ENCODE measurements at regions not wholly inside any gene's neighbourhood (a gene's known extent, or its start where the extent isn't known, plus 50 kb on each side); places are given as distances from the start of the nearest gene placed in this dataset.

- Histone ChIP-seq H3K36me3 (replicated peaks) (no peaks in the 10 kb centered on the region), H3K27me3 (replicated peaks) (no peaks in the 10 kb centered on the region), H3K4me3 (ENCODE audit: low read depth, low read length) (no peak overlapping the region), H3K27ac (no peak overlapping the region)
- DNase-seq = no peak
- in situ Hi-C loops (cut with HindIII; ENCODE audit: low pct_ligation_motif_present, low sequenced_read_pairs) = no loop called here
- no peak for TF ChIP-seq CTCF (IDR thresholded peaks at IDR 0.05; ENCODE audit: low read depth, low read length, missing control alignments)
These were observed 64.8 kb upstream of the CLSTN2 start for GRCh38 chr3:139870000-139870675.

- in situ Hi-C loops (cut with HindIII; ENCODE audit: low pct_ligation_motif_present, low sequenced_read_pairs) = no loop called here
These were observed 66.2 kb upstream of the CLSTN2 start for GRCh38 chr3:139868773-139869172.

GRCh38 chr3:139848660-139849059 is 86.3 kb upstream of the CLSTN2 start:
- DNase-seq = no peak
- Histone ChIP-seq H3K27ac (no peak overlapping the region), H3K27me3 (replicated peaks) (no peaks in the 10 kb centered on the region), H3K36me3 (replicated peaks) (no peaks in the 10 kb centered on the region), H3K4me3 (ENCODE audit: low read depth, low read length) (no peak overlapping the region)
- no peak for TF ChIP-seq CTCF (IDR thresholded peaks at IDR 0.05; ENCODE audit: low read depth, low read length, missing control alignments)
- in situ Hi-C loops (cut with HindIII; ENCODE audit: low pct_ligation_motif_present, low sequenced_read_pairs) = no loop called here

More at GRCh38 chr3:139868773-139869172, 66.2 kb upstream of the CLSTN2 start:
- Histone ChIP-seq H3K27ac (no peak overlapping the region), H3K27me3 (replicated peaks) (no peaks in the 10 kb centered on the region), H3K36me3 (replicated peaks) (no peaks in the 10 kb centered on the region), H3K4me3 (ENCODE audit: low read depth, low read length) (no peak overlapping the region)
- TF ChIP-seq CTCF (IDR thresholded peaks at IDR 0.05; ENCODE audit: low read depth, low read length, missing control alignments) = no peak
- DNase-seq = no peak

GRCh38 chr3:139846729-139847128 is 88.3 kb upstream of the CLSTN2 start:
- Histone ChIP-seq H3K36me3 (replicated peaks) (no peaks in the 10 kb centered on the region), H3K27me3 (replicated peaks) (no peaks in the 10 kb centered on the region), H3K27ac (no peak overlapping the region), H3K4me3 (ENCODE audit: low read depth, low read length) (no peak overlapping the region)
- in situ Hi-C loops (cut with HindIII; ENCODE audit: low pct_ligation_motif_present, low sequenced_read_pairs) = no loop called here
- TF ChIP-seq CTCF (IDR thresholded peaks at IDR 0.05; ENCODE audit: low read depth, low read length, missing control alignments) = no peak
- DNase-seq = no peak

- TF ChIP-seq CTCF (IDR thresholded peaks at IDR 0.05; ENCODE audit: low read depth, low read length, missing control alignments) = no peak
- no peak for DNase-seq
- Histone ChIP-seq H3K4me3 (ENCODE audit: low read depth, low read length) (no peak overlapping the region), H3K27ac (no peak overlapping the region), H3K27me3 (replicated peaks) (no peaks in the 10 kb centered on the region), H3K36me3 (replicated peaks) (no peaks in the 10 kb centered on the region)
- in situ Hi-C loops (cut with HindIII; ENCODE audit: low pct_ligation_motif_present, low sequenced_read_pairs) = no loop called here
These were observed 95.3 kb upstream of the CLSTN2 start for GRCh38 chr3:139839659-139840058.

GRCh38 chr3:139839014-139839413 is 96.0 kb upstream of the CLSTN2 start:
- H3K4me3 ChIP-seq (ENCODE audit: low read depth, low read length) = no peak overlapping the region
- no peak for TF ChIP-seq CTCF (IDR thresholded peaks at IDR 0.05; ENCODE audit: low read depth, low read length, missing control alignments)
- in situ Hi-C loops (cut with HindIII; ENCODE audit: low pct_ligation_motif_present, low sequenced_read_pairs) = no loop called here

More at GRCh38 chr3:139839014-139839413, 96.0 kb upstream of the CLSTN2 start:
- no peak for DNase-seq
- Histone ChIP-seq H3K36me3 (replicated peaks) (no peaks in the 10 kb centered on the region), H3K27me3 (replicated peaks) (no peaks in the 10 kb centered on the region), H3K27ac (no peak overlapping the region)
